Gastroesophageal sphincter (tissue), 3 donors: ENCODE measurements at regions not wholly inside any gene's neighbourhood (a gene's known extent, or its start where the extent isn't known, plus 50 kb on each side); places are given as distances from the start of the nearest gene placed in this dataset.

Source experiments
- CTCF ChIP-seq, 4 experiments: fragments of 200-600 bp in 2 of 4; fragments of 450-650 bp in 2 of 4; sonication (generic) in 1 of 4; IDR thresholded peaks; one replicate each; pipeline ENCODE4 v1.5.1; 2017 to 2019; ENCODE audit warnings: antibody characterized with exemption in 4 of 4, mild to moderate bottlenecking in 2 of 4, moderate library complexity in 2 of 4
- EP300 ChIP-seq: sonication (generic); formaldehyde crosslinking; IDR thresholded peaks from one replicate; pipeline ENCODE4 v1.6.1; 2017; ENCODE audit warnings: antibody characterized with exemption, mild to moderate bottlenecking
- POLR2A ChIP-seq, 2 donors: fragments of 450-650 bp; IDR thresholded peaks; one replicate each; pipeline ENCODE4 v1.6.1; 2017; ENCODE audit warnings: antibody characterized with exemption in 2 of 2, mild to moderate bottlenecking in 2 of 2, moderate library complexity in 1 of 2

GRCh38 chr10:8705415-8705814 is 650.9 kb downstream of the GATA3 start:
- no peak for TF ChIP-seq CTCF (IDR thresholded peaks at IDR 0.05)
- TF ChIP-seq POLR2A (IDR thresholded peaks at IDR 0.05), result no peak
- no peak for TF ChIP-seq EP300
